Right renal cortex interstitium (tissue), 3 donors: ENCODE measurements at regions not wholly inside any gene's neighbourhood (a gene's known extent, or its start where the extent isn't known, plus 50 kb on each side); places are given as distances from the start of the nearest gene placed in this dataset.
"Not testable (repeated sequence)": the region's sequence is repeated elsewhere in the genome, so short reads cannot be mapped to it uniquely, and the experiment has no call there.

ENCODE experiments used
- DNase-seq, 3 donors: peaks; one replicate each; pipeline ENCODE4 v3.0.0-alpha.2; 2013; ENCODE audit warnings: low read depth in 3 of 3, low spot score in 2 of 3

DNA sequence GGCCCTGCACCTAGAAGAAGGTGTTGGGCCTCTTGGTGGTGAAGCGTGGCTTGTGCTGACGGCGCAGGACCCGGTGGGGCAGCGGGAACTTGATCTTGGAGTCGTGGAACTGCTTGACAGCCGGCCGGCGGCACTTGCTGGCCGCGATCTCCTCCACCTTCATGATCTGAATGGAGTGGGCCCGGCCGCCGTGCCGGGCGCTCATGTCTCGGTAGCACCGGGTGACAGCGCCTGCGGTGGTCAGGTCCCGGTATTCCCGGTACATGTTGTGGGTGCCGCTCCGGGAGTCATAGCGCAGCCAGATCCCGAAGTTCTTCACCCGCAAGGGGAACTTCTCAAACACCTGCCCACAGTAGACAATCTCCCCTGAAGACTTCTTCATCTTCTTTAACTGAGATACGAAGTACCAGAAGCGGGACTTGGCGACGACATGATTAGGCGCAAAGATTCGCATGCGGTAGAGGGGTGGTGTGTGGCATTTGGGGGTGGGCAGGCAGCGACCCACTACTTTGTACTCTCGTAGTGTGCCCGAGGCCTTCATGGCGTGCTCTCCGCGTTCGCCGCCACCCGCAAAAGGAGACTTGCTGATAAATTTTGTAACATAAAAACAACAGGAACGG lies 92.1 kb upstream of the MSH6 start:
- not testable (repeated sequence) for DNase-seq

DNA sequence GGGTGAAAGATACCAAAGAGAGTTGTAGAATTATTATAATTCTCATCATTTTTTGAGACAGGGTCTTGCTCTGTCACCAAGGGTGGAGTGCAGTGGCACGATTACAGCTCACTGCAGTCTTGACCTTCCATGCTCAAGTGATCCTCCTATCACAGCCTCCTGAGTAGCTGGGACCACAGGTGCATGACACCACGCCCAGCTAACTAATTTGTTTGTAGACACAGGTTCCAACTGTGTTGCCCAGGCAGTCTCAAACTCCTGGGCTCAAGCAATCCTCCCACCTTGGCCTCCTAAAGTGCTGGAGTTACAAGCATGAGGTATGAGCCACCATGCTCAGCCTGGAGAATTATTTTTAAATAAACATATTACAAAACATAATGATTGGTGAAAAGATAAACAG lies 92.8 kb upstream of the MSH6 start:
- no peak for DNase-seq

- not testable (repeated sequence) for DNase-seq
Measured at GRCh38 chr2:47689118-47689517, 93.8 kb upstream of the MSH6 start.

GRCh38 chr2:47688561-47688960 lies 94.4 kb upstream of the MSH6 start:
- no peak for DNase-seq

GRCh38 chr2:47687856-47688255 lies 95.1 kb upstream of the MSH6 start:
- DNase-seq: no peak

DNA sequence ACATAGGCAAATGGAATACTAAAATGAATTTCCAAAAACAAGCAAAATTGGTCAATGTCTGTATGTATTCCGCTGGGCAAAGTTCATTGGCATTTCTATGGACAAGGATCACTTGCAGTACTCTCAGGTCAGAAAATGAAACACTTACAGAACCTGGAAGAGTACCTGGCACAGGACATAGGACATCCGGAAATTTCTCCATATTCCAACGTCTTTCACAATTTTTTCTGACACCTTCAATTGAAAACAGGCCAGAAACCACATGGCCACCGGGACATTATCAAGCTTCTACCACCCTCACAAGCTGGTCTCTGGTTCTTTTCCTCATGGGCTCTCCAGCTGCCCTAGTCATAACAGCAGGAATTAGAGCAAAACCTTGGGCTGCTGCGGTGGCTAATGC lies 96.9 kb upstream of the MSH6 start:
- DNase-seq: no peak

GRCh38 chr2:47682216-47682749 lies 100.7 kb upstream of the MSH6 start:
- DNase-seq: no peak

DNA sequence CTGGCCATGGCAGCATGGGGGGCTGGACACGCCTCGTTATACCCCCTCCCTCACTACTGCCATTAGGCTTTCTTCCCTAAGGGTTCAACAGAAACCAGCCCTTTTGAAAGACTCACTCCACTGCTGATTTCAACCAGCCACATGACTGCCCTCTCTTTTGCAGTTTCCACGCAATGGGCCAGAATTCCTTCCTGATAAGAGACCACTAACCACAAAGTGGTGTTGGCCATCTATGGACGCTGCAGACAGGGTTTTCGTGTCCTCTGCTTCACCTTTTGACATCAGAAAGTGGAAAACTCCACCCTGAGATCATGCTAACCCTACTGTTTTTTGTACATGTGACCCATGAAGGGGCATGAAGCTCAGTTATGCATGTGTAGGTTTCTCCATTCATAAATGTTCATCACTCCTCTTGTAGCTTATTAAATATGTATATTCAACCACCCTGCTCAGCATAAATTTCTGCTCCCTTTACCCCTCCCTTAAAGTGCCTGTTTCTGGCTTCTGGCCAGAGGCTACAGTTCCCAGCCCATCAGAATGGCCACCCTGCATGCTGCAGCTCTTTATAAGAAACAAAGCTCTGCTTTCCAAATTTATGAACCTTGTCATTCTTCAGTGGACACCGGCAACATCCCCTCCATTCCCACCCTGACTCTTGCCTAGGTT lies 105.6 kb upstream of the KCNK12 start:
- no peak for DNase-seq

- DNase-seq: no peak
Measured at GRCh38 chr2:47675196-47675825, 104.5 kb upstream of the KCNK12 start.

DNA sequence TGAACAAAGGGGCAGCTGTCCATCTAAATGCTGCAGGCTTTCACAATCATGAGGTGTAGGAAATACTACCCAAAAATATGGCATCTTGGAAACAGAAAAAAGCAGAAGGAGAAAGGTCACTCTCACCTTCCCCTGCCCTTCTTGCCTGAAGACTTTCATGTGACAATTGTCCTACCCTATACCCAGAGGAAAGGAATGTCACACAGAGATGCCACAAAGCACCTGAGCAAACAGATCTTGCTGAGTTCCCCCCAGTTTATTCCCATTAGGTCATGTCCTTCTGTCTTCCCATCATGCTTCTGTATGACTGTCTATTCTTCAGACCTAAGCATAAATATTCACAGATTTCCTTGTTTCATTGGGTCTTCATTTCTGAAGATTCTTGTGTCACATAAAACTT lies 95.5 kb upstream of the KCNK12 start:
- no peak for DNase-seq

DNA sequence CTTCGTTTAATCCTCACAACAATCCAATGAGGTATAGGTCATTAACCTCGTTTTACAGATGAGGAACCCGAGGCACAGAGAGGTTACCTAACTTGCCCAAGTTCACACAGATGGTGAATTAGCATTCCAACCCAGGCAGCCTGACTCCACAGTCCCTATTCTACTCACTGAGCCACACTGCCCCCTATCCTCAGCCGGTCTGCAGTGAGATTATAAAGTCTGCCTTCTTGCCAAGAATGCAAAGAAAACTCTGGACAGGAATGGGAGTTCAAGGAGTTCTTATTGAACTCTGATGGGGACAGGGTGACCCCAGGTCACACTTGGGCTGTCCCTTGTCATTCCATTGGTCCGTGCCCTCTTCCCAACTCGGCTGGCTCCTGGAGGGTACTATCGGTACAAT lies 94.0 kb upstream of the KCNK12 start:
- DNase-seq: no peak

GRCh38 chr2:47662552-47662951 lies 91.8 kb upstream of the KCNK12 start:
- no peak for DNase-seq

DNA sequence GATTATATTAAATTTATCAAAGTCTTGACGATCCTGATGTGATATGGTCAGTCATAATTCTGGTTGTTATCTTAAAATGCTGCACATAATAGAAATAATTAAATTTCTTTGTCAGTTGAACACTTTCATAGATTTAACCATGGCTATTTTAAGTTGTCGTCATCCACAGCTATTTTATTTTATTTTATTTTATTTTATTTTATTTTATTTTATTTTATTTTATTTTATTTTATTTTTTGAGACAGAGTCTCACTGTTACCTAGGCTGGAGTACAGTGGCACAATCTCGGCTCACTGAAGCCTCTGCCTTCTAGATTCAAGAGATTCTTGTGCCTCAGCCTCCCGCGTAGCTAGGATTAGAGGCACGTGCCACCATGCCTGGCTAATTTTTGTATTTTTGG lies 90.5 kb upstream of the KCNK12 start:
- no peak for DNase-seq

DNA sequence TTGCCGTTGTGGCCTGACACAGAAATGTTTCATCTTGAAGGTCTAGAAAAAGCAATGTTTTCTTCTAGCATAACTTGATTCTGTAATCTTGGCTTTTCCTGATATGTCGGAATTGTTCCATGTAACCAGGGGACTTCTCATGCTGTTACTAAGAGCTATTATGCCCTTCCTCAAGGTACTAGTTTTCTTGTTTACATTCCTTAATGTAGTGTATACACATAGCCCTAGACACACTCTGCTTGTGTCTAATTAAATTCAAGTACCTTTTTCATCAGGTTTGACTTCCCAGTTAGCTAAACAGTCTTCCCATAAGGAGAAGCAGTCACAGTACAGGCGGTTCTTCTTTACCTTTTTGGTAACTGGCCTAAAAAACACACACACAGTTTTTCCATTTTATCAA lies 89.4 kb upstream of the KCNK12 start:
- no peak for DNase-seq

DNA sequence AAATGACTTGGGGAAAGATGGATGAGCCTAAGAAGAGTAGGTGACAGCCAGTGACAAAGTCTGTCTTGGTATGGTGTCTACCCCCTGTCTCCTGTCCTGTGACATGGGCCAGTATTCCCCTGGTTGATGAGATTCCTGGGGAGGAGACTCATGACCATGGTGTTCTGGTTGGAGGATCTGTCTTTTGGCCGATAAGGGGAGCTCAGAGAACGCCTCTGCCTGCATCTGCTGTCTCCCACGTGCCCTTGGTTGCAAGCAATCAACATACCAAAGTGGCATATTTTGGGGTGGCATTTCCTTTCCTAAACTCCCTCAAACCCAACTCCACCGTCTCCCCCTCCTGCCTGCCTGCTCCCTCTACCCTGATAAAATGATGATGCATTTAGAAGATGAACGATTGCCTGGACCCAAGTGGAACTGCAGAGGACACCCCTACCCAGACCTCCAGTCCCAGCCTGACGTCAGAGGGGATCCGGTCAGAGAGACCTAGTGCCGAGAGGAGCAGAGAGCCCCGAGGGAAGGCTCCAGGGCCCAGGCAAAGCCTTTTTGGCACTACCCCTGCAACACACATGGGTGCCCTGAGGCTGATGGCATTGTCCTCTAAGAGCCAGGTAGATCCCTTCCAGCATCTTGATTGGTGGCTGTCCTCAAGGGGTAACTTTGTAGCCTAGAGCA lies 88.0 kb upstream of the KCNK12 start:
- DNase-seq: no peak

DNA sequence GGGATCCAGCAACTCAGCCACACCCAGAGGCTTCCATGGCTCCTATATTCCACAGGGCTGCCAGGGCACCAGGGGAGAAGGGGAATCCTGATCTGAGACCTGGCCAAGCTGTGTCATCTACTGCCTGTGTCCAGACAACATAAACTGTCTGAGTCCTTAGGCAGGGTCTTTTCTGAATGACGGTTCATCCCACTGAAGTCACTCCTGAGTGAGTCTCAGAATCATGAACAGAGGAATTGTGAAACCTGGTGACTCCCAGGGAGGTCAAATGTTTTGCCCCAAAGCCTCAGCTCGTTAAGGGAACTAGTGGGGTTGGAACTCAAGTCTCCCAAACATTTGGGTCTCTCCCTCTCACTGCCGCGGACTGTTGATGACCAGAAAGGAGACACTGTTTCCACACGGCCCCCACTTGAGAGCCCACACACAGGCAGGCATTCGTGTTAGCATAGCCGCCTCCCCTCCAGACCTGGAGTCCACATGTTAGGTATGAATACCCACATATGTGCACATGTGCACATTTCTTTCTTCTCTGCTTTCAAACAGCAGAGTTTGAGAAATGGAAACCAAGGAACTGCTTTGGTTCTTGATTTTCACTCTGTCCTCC lies 87.2 kb upstream of the KCNK12 start:
- DNase-seq: no peak

DNA sequence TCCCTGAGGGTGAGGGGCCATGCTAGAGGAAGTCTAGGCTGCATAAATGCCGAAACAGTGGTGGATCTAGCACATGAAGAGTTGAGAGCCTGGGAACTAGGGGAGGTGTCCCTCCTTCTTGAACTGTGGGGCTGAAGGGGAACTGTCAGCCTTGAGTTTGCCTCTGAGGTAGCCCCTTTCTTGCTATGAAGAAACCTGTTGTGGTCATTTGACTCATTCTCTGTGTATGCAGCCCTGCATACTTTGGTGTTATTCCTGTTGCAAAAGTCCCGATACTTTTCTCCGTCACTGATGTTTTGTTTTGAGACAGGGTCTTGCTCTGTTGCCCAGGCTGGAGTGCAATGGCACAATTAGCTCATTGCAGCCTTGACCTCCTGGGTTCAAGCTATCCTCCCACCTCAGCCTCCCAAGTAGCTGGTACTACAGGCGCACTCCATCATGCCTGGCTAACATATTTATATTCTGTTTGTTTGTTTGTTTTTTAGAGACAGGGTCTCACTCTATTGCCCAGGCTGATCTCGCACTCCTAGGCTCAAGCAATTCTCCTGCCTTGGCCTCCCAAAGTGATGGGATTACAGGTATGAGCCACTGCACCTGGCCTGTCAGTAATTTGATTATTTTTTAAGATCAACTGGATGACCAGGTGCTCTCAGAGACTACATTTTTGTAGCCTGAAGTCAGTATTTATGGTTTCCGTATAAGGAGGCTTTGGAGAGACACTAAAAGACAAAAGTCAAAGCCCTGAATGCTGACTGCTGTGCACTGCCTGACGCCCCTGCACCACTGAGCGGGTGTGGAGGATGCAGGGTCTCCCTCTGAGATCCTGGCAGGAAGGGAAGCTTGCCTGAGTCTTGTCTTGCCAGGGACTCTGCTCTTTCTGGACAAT lies 86.2 kb upstream of the KCNK12 start:
- no peak for DNase-seq

DNA sequence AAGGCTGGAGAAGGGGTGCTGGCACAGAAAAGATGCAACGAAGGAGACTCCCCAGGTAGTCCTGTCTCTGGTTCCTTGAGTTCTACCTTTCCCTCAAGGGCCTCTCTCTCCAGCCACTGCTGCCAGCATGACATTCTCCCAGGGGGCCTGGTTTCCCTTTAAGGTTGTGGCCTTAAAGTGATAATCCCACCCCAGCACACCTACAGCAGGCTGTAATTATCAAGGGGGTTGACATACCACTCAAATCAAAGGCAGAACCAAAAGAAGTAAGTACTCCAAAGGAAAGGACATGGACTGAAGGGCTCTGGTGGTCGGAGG lies 84.7 kb upstream of the KCNK12 start:
- DNase-seq: no peak

DNA sequence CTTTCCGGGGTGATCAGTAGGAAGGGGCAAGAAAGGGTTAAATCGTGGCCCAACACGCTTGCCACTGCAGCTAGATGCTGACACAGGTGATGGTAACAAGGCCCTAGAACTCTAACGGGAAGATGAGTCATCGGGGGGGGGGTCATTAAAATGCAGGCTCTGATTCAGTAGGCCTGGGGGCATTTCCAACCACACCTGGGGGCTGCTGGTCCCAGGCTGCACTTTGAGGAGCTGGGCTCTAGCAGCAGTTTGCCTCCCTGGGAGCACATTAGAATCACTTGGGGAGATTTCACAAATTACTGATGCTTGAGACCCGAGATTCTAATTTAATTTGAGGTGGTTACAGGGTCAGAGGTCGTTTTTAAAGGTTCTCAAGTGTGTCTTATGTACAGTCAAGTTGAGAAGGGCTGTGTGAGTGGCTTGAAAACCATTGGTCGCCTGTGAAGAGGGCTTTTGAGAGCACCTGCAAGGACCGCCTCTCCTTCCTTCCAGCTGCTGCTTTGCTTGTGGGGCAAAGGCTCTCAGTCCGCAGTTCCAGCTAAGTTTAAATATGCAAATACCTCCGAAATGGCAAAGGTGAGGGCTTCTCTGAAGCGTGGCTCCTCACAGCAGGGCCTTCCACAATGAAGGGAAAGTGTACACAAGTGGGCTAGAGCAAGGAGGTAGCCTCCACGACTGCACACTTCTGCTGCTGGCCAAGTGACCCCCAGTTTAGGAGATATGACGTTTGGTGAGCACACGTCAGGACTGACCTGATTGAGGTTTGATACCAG lies 84.2 kb upstream of the KCNK12 start:
- DNase-seq: no peak
